Skin of body (tissue), 1 donor: ENCODE measurements at regions not wholly inside any gene's neighbourhood (a gene's known extent, or its start where the extent isn't known, plus 50 kb on each side); places are given as distances from the start of the nearest gene placed in this dataset.
"Not testable (repeated sequence)": the region's sequence is repeated elsewhere in the genome, so short reads cannot be mapped to it uniquely, and the experiment has no call there.

Experiments
- DNase-seq: peaks from one replicate; lab custom pipeline; 2025; lab: John Stamatoyannopoulos, UW

DNA sequence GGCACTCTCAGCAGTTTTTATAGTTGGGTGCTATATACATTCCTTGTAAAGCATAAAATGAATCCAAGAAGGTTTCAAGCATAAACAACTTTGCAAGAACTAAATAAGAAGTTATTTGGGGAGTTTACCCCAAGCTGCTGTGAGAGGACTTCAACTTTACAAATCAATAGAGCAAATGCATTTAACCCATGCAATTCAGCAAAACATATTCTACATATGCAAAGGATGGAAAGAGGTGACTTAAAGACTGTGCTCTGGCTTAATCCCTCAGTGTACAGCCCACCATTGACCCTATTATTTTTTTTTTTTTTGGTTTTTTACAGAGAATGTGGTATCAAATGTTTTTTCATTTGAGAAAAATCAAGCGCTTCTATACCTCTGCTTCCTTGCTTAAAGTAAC is 736.5 kb downstream of the CETN3 start:
- DNase-seq = no peak

DNA sequence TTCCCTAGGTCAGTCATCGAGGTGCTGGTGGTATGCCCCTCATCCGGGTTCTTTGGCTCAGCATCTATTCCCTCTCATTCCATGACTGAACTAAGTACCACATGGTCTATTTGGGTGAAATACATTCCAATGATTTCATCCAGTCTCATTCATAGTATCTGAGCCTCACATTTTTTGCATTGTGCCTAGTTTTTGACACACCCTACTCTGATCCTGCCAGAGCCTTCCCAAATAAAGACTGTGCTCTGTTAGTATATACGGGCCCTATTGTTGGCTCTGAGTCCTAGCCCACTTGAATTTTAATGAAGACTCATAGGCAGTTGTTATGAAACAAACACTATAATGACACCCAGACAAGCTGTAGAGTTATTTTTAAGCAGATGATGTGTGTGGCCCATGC is 740.7 kb downstream of the CETN3 start:
- DNase-seq = no peak

DNA sequence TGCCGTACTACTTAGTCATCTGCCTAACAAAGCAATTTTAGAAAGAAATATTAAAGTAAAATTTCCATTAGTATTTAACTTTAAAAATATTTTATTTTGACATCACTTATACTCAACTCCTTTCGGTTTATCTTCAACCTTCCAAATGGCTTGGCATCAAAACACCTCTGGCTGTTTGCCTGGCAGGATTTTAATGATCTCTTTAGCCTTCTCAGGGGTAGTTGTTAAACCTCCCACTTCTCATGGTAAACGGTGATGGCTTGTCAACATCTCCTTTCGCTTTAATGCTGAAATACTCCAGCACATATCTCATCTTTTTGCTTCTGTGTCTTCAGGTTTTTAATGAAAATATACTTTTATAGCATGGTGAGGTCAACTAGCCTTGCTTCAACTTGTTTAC is 747.1 kb downstream of the CETN3 start:
- DNase-seq = no peak

DNA sequence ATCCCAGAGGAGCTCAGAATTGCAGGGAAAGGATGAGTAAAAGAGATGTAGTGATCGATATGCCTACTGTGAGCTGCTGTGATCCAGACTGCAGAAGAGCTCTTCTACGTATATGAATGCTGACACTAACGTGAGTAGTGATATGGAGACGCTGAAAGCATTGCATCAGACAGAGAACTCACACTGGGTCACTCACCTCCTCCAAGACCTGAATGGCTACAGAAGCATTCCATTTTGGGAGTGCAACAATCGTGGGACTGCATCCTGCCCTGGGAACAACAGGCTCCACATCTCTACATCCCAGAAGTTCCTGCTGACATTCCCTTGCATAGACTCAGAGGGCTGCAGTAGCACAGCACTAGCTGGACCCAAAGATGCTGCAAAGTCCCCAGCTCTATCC is 755.9 kb upstream of the MEF2C start:
- no peak for DNase-seq

DNA sequence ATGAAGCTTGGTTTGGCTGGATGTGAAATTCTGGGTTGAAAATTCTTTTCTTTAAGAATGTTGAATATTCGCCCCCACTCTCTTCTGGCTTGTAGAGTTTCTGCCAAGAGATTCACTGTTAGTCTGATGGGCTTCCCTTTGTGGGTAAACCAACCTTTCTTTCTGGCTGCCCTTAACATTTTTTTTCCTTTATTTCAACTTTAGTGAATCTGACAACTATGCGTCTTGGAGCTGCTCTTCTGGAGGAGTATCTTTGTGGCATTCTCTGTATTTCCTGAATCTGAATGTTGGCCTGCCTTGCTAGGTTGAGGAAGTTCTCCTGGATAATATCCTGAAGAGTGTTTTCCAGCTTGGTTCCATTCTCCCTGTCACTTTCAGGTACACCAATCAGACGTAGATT is 751.2 kb upstream of the MEF2C start:
- DNase-seq = not testable (repeated sequence)

DNA sequence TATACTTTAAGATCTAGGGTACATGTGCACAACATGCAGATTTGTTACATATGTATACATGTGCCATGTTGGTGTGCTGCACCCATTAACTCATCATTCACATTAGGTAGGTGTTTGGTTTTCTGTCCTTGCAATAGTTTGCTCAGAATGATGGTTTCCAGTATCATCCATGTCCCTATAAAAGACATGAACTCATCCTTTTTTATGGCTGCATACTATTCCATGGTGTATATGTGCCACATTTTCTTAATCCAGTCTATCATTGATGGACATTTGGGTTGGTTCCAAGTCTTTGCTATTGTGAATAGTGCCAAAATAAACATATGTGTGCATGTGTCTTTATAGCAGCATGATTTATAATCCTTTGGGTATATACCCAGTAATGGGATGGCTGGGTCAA is 747.1 kb upstream of the MEF2C start:
- not testable (repeated sequence) for DNase-seq

DNA sequence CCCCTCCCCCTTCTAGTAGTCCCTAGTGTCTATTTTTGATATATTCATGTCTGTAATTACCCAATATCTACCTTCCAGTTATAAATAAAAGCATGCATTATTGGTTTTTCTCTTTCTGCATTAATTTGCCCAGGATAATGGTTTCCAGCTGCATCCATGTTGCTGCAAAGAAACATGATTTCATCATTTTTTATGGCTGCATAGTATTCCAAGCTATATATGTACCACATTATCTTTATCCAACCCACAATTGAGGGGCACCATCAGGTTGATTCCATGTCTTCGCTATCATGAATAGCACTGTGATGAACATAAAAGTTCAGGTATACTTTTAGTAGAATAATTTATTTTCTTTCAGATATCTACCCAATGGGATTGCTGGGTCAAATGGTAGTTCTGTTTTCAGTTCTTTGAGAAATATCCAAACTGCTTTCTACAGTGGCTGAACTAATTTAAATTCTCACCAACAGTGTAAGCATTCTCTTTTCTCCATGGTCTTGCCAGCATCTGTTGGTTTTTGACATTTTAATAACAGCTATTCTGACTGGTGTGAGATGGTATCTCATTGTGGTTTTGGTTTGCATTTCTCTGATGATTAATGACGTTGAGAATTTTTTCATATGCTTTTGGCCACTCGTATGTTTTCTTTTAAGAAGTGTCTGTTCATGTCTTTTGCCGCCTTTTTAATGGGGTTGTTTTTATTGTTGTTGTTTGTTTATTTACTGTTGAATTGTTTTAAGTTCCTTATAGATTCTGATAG is 746.1 kb upstream of the MEF2C start:
- no peak for DNase-seq

DNA sequence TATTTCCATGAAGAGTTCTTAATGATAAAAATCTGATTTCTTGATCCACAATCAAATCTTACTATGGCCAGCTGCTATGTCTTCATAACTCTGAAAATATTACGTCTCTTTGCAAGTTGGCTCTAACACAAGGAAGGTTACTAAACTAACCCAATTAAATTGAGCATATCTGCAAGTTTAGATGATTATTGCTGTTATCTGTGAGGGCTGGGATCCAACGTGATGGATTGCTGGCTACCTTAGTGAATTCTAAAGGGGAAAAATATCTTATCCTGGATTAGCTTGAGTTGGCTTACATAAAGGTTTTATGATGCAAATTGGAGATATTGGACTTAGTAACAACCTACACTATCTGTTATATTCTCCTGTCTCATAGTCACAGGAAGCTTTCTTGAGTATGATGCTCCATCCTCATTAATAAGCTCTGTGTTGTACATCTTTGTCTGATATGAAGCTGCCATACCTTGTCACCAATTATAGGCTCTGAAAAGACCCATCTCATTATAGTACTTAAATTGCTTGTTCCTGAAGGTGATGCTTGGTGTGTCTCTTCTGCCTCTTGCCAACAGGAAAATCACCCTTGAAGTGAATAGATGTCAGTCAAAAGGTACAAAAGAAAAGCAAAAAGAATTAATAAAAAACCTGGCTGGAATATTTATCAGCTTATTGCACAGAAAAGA is 733.0 kb upstream of the MEF2C start:
- no peak for DNase-seq

DNA sequence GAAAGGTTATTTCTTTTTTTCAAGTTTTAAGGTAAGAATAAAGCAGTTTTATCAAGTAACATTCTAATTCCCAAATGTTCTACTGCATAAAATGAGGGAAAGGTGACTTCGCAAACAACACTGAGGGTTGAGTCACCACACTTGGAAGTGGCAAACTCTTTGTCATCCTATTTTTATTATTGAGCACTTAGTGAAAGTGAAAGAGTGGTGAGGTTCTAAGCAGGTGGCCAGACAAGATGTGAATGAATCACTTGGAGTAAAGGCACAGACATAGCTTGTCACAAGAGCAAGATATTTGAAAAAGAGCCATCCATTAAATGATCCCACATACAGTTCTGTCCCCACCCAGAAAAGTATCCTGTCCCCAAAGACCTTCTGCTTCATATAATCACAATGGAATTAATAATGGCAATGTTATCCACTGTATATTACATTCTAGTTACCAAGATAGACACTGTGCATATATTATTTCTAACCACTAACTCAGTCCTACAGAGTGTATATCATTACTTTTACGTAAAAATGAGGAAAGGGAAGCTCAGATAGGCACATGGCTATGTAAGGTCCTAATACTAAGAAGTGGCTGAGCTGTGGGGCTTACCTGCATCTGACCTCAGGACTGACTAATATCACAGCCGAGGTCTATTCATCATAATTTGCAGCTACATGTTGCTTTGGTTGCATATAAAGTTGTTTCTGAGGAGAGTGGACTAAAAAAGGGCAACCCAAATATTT is 730.4 kb upstream of the MEF2C start:
- DNase-seq = no peak

DNA sequence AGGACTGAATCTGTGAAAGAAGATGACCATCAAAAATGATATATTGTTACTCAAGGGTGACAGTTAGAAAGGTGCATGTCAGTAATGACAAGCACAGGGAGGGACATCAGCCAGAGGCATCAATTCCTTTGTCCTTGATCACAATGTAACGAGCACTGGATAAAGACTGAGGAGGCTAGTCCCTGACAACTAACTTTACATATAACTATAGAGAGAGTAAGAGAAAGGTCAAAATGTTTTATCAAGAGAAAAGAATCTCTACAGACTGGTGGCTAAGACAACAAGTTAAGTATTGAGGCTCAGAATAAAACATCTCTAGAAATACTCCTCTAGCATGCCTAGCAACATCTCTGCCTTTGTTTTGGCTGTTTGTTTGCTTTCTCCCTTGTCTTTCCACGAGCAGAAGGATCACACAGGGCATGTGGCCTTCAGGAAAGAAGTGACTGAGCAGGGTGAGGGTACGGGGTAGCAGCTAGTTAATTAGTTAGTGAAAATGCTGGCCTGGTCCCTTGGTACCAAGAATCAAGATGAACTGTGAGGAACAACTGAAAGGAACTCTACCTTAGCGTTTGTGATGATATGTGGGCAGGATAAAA is 724.1 kb upstream of the MEF2C start:
- DNase-seq = no peak

DNA sequence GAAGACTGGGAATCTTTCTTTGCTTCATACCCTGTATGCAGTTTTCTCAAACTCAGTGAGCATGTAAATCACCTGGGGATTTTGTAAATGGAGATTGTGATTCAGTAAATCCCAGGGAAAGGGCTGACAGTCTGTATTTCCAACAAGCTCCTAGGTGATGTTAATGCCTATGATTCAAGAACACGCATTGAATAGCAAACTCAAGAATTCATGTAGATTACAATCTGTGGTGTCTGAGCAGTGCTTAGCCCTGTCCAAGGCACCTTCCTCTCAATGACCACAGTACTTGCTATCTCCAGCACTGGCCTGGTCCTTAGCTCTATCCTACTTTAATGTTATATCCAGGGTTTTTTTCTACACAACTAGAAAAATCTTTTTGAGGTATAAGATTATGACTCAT is 721.4 kb upstream of the MEF2C start:
- DNase-seq = no peak

DNA sequence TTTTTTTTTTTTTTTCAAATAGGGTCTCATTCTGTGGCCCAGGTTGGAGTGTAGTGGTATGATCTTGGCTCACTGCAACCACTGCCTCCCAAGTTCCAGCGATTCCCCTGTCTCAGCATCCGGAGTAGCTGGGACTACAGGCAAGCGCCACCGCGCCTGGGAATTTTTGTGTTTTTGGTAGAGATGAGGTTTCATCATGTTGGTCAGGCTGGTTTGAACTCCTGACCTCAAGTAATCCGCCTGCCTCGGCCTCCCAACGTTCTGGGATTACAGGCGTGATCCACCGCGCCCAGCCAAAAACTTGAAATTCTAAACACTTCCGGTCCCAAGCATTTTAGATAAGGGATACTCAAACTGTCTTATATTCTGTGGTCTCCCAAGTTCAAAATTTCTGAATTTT is 718.9 kb upstream of the MEF2C start:
- no peak for DNase-seq

DNA sequence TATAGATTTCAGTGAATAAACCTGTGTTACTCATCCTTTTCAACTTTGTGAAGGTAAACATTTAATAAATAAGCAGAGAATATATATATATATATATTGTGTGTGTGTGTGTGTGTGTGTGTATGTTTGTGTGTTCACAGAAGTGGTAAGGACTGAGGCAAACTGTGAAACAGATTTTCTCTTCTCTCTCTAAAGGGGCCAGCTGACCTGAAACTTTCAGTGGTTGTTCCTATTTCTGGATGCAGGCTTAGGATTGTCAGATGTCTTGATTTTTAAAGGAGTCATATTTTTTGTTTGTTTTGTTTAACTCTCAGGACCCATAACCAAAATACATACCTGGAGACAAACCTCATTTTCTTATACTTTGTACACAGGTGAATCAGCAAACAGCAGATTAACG is 714.9 kb upstream of the MEF2C start:
- DNase-seq = no peak

DNA sequence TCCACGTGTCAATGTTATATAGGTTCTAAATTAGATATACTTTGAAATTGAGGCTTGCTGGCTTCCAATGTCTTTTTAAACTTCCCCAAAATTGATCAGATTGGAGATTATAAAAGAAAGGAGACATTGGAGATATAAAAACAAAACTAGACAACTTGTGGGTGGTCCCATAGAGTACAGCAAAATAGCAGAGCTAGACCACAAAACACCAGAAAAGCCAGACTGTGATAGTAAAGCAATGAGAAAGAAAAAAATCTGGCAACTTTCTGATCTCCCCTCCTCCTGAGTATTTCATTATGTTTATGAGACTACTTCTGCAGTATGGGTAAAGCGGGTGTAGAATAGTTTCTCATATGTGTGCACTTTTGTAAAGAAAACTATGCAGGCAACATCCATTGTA is 713.8 kb upstream of the MEF2C start:
- no peak for DNase-seq

DNA sequence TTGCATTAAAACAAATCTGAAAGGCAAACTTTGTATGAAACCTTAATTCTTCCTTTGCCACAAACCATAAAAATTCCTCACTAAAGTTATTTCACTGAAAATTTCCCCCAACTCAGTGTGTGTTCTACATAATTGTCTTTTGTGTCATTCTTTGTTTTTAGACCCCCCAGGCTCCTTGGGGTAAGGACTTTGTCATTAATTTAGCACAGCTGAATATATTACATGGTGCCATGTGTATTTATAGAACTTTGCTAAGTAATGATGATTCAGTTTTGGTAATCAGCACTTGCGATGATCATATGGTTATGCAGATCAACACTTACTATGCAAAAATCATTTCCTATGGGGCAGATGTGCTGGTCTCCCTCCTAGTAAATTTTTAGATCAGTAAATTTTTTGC is 712.1 kb upstream of the MEF2C start:
- DNase-seq = peak; percentile 3

DNA sequence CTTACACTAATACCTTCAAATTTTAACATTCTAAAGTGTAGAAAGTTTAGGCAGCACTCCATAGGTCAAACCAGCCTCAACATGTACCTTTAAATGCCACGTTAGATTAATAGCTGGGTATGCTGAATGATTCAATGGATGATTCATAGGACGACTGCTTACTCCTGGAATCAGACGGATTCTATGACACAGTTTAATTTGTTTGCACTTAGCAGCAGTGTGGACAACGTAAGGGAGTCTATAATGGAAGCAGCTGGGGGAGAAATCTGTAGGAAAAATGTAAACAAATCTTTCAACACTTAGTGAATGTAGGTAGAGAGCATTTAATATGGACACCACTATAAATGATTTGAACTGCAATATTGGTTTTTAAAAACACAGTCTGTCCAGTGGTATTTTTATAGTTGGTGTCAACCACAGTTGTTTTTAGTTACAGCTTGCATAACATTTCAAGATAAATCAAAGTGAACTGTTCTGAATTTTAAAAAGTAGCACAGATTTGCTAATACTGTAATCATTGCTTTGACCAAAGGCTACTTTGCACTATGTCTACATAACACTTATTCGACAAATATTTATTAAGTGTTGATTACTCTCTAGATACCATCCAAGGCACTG is 701.5 kb upstream of the MEF2C start:
- DNase-seq = no peak

DNA sequence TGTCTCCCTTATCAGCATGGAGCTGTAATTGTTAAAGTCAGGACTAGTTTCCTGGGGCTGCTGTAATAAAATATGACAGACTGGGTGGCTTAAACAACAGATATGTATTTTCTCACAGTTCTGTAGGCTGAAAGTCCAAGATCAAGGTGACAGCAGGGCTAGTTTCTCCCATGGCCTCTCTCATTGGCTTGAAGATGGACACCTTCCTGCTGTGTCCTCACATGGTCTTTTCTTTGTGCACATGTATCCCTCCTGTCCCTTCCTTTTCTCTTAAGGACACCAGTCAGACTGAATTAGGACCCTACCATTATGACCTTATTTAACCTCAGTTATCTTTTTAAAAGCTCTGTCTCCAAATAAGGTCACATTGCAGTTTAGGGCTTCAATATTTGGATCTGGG is 700.5 kb upstream of the MEF2C start:
- DNase-seq = no peak

DNA sequence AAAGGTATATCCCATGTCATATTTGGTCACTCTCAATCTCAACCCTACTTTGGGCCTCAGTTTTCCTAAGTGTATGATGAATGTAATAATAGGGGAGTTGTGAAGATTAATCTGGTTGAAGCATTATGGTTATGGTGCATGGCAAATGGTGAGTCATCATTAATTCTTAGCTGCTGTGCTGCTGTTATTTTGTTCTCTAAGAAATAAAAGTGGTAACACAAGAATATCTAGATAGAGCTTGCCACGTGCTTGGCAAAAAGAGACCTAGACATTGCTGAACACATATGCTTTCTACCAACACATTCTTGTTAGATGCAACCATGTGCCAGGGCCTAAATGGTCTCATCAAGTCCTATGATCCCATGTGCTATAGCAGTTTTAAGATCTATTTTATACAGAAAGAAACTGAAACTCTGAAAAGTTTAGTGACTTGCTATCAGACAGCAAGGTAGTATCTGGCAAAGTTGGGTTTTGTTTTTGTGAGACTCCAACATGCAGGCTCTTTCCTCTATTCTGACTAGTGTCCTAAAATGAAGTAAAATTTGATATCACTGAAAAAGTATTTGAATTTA is 699.9 kb upstream of the MEF2C start:
- no peak for DNase-seq

DNA sequence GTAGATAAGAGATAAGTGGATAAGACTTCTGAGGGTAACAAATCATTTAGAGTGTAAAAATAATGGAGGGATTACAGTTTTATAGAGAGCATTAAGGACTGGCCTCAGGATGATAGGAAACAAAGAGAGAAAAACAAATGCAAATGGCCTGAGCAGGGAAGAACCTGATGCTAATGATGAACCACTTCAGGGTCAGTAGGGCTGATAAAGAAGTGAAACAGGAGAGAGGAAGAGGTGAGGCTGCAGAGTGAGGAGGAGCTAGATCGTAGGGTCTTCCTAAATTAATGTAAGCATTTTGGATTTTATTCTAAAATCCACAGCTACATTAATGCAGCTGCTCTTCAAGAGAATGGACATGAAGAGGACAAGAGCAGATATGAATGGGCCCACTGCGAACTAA is 698.0 kb upstream of the MEF2C start:
- DNase-seq = no peak

DNA sequence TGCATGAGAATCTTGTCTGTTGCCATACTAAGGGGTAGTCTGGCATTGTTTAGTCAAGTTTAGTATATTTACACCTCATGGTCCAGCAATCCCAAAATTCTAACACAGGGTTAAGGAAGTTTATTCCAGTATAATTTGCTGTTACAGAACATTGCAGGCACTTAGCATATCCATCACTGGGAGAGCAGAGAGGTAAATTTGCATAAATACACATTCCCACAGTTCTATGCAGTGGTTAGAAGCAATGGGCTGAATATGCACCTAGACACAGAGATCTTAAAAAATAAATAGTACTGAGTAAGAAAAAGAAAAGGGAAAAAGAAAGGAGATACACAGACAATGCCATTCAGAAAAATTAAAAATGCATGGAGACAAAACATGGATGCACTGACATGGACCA is 692.3 kb upstream of the MEF2C start:
- DNase-seq = no peak

DNA sequence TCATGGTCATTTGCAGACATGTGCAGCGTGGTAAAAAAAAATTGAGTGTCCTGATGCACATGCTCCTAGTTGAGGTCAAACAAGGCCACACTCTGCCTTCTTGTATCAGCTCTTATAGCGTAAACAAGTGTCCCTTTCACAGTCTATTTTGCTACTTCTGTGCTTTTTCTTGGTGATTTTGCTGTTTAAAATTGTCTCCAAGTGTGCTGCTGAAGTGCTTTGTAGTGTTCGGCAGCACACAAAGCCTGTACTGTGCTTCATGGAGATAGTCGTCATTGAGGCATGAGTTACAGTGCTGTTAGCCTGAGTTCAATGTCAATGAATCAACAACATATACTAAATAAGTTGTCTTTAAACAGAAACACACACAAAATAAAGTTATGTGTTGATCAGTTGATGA is 690.4 kb upstream of the MEF2C start:
- no peak for DNase-seq

DNA sequence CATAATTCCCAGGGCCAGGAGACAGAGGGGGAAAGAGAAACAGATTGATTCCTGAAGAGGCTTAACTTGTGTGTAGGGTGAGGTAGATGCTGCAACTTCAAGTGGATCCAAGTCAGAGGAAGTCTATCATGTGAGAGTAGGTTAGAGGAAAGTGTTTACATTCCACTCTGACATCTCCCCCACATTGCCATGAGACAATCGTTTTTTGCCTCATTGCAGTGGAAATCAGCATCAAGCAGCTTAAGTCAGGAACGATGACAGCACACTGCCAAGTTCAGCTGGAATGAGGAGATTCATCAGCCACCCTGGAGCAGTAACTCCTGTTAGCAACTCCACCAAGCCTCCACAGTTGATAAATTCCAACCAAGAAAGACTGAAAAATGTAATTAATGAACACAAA is 689.7 kb upstream of the MEF2C start:
- no peak for DNase-seq
